ENCODE measurements at regions not wholly inside any gene's neighbourhood (a gene's known extent, or its start where the extent isn't known, plus 50 kb on each side); places are given as distances from the start of the nearest gene placed in this dataset.

DNA sequence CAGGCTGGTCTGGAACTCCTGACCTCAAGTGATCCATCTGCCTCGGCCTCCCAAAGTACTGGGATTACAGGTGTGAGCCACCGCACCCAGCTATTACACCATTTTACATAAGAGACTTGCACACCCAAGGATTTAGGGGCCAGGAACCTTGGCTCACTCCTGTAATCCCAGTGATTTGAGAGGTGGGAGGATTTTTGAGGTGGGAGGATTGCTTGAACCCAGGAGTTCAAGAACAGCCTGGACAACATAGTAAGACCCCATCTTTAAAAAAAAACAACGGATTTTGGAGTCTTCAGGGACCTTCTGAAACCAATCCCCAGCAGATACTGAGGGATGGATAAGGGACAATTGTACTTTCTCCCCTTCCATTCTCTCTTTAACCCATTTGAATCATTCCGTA is 55.3 kb upstream of the PIM1 start:
- TF ChIP-seq, protein P1, sequence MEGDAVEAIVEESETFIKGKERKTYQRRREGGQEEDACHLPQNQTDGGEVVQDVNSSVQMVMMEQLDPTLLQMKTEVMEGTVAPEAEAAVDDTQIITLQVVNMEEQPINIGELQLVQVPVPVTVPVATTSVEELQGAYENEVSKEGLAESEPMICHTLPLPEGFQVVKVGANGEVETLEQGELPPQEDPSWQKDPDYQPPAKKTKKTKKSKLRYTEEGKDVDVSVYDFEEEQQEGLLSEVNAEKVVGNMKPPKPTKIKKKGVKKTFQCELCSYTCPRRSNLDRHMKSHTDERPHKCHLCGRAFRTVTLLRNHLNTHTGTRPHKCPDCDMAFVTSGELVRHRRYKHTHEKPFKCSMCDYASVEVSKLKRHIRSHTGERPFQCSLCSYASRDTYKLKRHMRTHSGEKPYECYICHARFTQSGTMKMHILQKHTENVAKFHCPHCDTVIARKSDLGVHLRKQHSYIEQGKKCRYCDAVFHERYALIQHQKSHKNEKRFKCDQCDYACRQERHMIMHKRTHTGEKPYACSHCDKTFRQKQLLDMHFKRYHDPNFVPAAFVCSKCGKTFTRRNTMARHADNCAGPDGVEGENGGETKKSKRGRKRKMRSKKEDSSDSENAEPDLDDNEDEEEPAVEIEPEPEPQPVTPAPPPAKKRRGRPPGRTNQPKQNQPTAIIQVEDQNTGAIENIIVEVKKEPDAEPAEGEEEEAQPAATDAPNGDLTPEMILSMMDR (IDR thresholded peaks at IDR 0.05; ENCODE audit: low read depth, low read length, poor library complexity, severe bottlenecking): no peak
- no peak for TF ChIP-seq EZH2phosphoT487 (IDR thresholded peaks at IDR 0.05; ENCODE audit: borderline replicate concordance, low read length)
- H3K9me2 ChIP-seq (replicated peaks; ENCODE audit: control insufficient read depth, low read length): no peaks in the 10 kb centered on the region
- no peaks in the 10 kb centered on the region for H4K20me1 ChIP-seq (ENCODE audit: control insufficient read depth, insufficient read depth, low read depth, low read length)
- no peak overlapping the region for H3K4me3 ChIP-seq (ENCODE audit: low read length)
- no peaks in the 10 kb centered on the region for H3K36me3 ChIP-seq (ENCODE audit: control insufficient read depth, low read length)
- no peaks in the 10 kb centered on the region for H3K79me2 ChIP-seq (ENCODE audit: control insufficient read depth, low read length)
- no peak overlapping the region for H3K4me2 ChIP-seq (ENCODE audit: low read length)
- no peaks in the 10 kb centered on the region for H3K9me3 ChIP-seq (ENCODE audit: control insufficient read depth, insufficient read depth, low read length)
- peaks cover 7% of the 10 kb centered on the region for H3K27me3 ChIP-seq (ENCODE audit: control insufficient read depth, low read length)
- 0 out of 2 replicates have a peak, but pooled peaks cover 3% of the 10 kb centered on the region for H3K4me1 ChIP-seq (ENCODE audit: control insufficient read depth, low read length)
- H3F3A ChIP-seq (ENCODE audit: control insufficient read depth, insufficient read depth): no peaks in the 10 kb centered on the region
- no peak overlapping the region for H3K27ac ChIP-seq (ENCODE audit: low read depth, low read length)

- H3K9me2 ChIP-seq (replicated peaks; ENCODE audit: control insufficient read depth, low read length): no peaks in the 10 kb centered on the region
- H3F3A ChIP-seq (ENCODE audit: control insufficient read depth, insufficient read depth): no peaks in the 10 kb centered on the region
- no peak for TF ChIP-seq EZH2phosphoT487 (IDR thresholded peaks at IDR 0.05; ENCODE audit: borderline replicate concordance, low read length)
- TF ChIP-seq, protein P1 (IDR thresholded peaks at IDR 0.05; ENCODE audit: low read depth, low read length, poor library complexity, severe bottlenecking): no peak
- H4K20me1 ChIP-seq (ENCODE audit: control insufficient read depth, insufficient read depth, low read depth, low read length): no peaks in the 10 kb centered on the region
- peaks cover 4% of the 10 kb centered on the region for H3K27me3 ChIP-seq (ENCODE audit: control insufficient read depth, low read length)
- H3K79me2 ChIP-seq (ENCODE audit: control insufficient read depth, low read length): no peaks in the 10 kb centered on the region
- 0 out of 2 replicates have a peak, but pooled peaks cover 3% of the 10 kb centered on the region for H3K4me1 ChIP-seq (ENCODE audit: control insufficient read depth, low read length)
- H3K4me3 ChIP-seq (ENCODE audit: low read length): no peak overlapping the region
- no peak overlapping the region for H3K4me2 ChIP-seq (ENCODE audit: low read length)
- H3K36me3 ChIP-seq (ENCODE audit: control insufficient read depth, low read length): no peaks in the 10 kb centered on the region
- no peak overlapping the region for H3K27ac ChIP-seq (ENCODE audit: low read depth, low read length)
- no peaks in the 10 kb centered on the region for H3K9me3 ChIP-seq (ENCODE audit: control insufficient read depth, insufficient read depth, low read length)
Observed at GRCh38 chr6:37115236-37115895, 54.6 kb upstream of the PIM1 start.

GRCh38 chr6:37116326-37116725 is 53.6 kb upstream of the PIM1 start:
- no peaks in the 10 kb centered on the region for H3F3A ChIP-seq (ENCODE audit: control insufficient read depth, insufficient read depth)
- no peak overlapping the region for H3K4me3 ChIP-seq (ENCODE audit: low read length)
- no peaks in the 10 kb centered on the region for H3K36me3 ChIP-seq (ENCODE audit: control insufficient read depth, low read length)
- no peak overlapping the region for H3K4me2 ChIP-seq (ENCODE audit: low read length)
- H4K20me1 ChIP-seq (ENCODE audit: control insufficient read depth, insufficient read depth, low read depth, low read length): no peaks in the 10 kb centered on the region
- no peak for TF ChIP-seq EZH2phosphoT487 (IDR thresholded peaks at IDR 0.05; ENCODE audit: borderline replicate concordance, low read length)
- TF ChIP-seq, protein P1 (IDR thresholded peaks at IDR 0.05; ENCODE audit: low read depth, low read length, poor library complexity, severe bottlenecking): no peak
- no peak overlapping the region for H3K27ac ChIP-seq (ENCODE audit: low read depth, low read length)
- no peaks in the 10 kb centered on the region for H3K9me2 ChIP-seq (replicated peaks; ENCODE audit: control insufficient read depth, low read length)
- no peaks in the 10 kb centered on the region for H3K79me2 ChIP-seq (ENCODE audit: control insufficient read depth, low read length)
- H3K9me3 ChIP-seq (ENCODE audit: control insufficient read depth, insufficient read depth, low read length): no peaks in the 10 kb centered on the region
- H3K27me3 ChIP-seq (ENCODE audit: control insufficient read depth, low read length): peaks cover 4% of the 10 kb centered on the region
- H3K4me1 ChIP-seq (ENCODE audit: control insufficient read depth, low read length): 0 out of 2 replicates have a peak, but pooled peaks cover 3% of the 10 kb centered on the region

All from DOHH2 (cell line).